Heart left ventricle (tissue), 16 donors: ENCODE measurements at regions not wholly inside any gene's neighbourhood (a gene's known extent, or its start where the extent isn't known, plus 50 kb on each side); places are given as distances from the start of the nearest gene placed in this dataset.
"Not testable (repeated sequence)": the region's sequence is repeated elsewhere in the genome, so short reads cannot be mapped to it uniquely, and the experiment has no call there.

ENCODE experiments used
- ATAC-seq, 4 donors: fragments of 200-7000 bp; cut with Tn5 transposase; one replicate each; pipeline ENCODE4 v1.9.1; 2020 to 2022; ENCODE audit warnings: moderate library complexity in 4 of 4, mild to moderate bottlenecking in 3 of 4, moderate number of reproducible peaks in 1 of 4
- DNase-seq, 5 donors: peaks; one replicate each; pipeline ENCODE4 v3.0.0-alpha.2; 2020
- H3K27ac ChIP-seq, 12 donors: fragments of 200-600 bp; sonication (generic) in 4 of 12; one replicate each; pipeline versions ENCODE4 v1.5.0 to v1.8.0; 2016 to 2022; ENCODE audit warnings: mild to moderate bottlenecking in 2 of 12
- H3K27me3 ChIP-seq, 9 donors: fragments of 200-600 bp; sonication (generic) in 2 of 9; one replicate each; pipeline versions ENCODE4 v1.5.1 to v1.8.0; 2016 to 2022; ENCODE audit warnings: mild to moderate bottlenecking in 3 of 9
- H3K36me3 ChIP-seq, 9 donors: fragments of 200-600 bp; sonication (generic) in 2 of 9; one replicate each; pipeline versions ENCODE4 v1.5.0 to v1.8.0; 2018 to 2022; ENCODE audit warnings: mild to moderate bottlenecking in 2 of 9
- H3K4me1 ChIP-seq, 12 donors: fragments of 200-600 bp; sonication (generic) in 4 of 12; one replicate each; pipeline versions ENCODE4 v1.5.0 to v1.8.0; 2016 to 2022; ENCODE audit warnings: mild to moderate bottlenecking in 3 of 12
- H3K4me3 ChIP-seq, 12 donors: fragments of 200-600 bp; sonication (generic) in 4 of 12; one replicate each; pipeline versions ENCODE4 v1.5.0 to v1.8.0; 2017 to 2022; ENCODE audit warnings: mild to moderate bottlenecking in 9 of 12, moderate library complexity in 4 of 12
- H3K9me3 ChIP-seq, 12 donors: fragments of 200-600 bp; sonication (generic) in 4 of 12; one replicate each; pipeline versions ENCODE4 v1.5.0 to v1.8.0; 2016 to 2022; ENCODE audit warnings: mild to moderate bottlenecking in 1 of 12
- POLR2A ChIP-seq, 2 donors: fragments of 450-650 bp; IDR thresholded peaks; one replicate each; pipeline ENCODE4 v1.6.1; 2017; ENCODE audit warnings: antibody characterized with exemption in 2 of 2, mild to moderate bottlenecking in 2 of 2, moderate library complexity in 2 of 2
- WGBS, 4 donors: extraction: QIAGEN DNeasy Blood & Tissue Kit in 2 of 4; methylation state at CpG; one replicate each; pipeline versions ENCODE4 v1.1.5 to v1.1.7; 2013 to 2018; 5-methylcytosine and 5-hydroxymethylcytosine counted together
- intact Hi-C, 10 donors: fragments of 100-400 bp; cut with DNase I; formaldehyde crosslinking; loops; one replicate each; pipeline versions ENCODE4 v1.11.1 to v1.14.2; 2022
- donor health status: ischemic (EF 13 %, LVEDD 7.1; RV severe dilation, severe dysfunction).
- donor health status: healthy with polysubstance abuse.
- donor health status: DM: no; HTN: yes; CAD: no.
- donor health status: DM: no; HTN: no; CAD: no.
- donor health status: ischemic (EF 25% LVEDD 6.9; RV normal size, moderate dysfunction).
- donor health status: ischemic (EF 25% LVEDD 5.7; RV mildly dilated, moderate dysfunction).
- donor health status: healthy.
- donor health status: DM: yes; HTN: yes; CAD: no.
- donor health status: ischemic (EF 35%, LVEDD 5.7; RV mildly dilated, moderate dysfunction).
- donor health status: nonischemic (EF 11% LVEDD 7.7; RV severe dilation, severe dysfunction).
- donor health status: DM: yes; HTN: yes; CAD: no.
- donor health status: PGD.
- donor health status: ischemic (EF 29% LVEDD 5.4; RV normal size, mild dysfunction).
- donor health status: nonischemic (EF 23%, LVEDD 6.1; RV moderate dilation, normal function).

DNA sequence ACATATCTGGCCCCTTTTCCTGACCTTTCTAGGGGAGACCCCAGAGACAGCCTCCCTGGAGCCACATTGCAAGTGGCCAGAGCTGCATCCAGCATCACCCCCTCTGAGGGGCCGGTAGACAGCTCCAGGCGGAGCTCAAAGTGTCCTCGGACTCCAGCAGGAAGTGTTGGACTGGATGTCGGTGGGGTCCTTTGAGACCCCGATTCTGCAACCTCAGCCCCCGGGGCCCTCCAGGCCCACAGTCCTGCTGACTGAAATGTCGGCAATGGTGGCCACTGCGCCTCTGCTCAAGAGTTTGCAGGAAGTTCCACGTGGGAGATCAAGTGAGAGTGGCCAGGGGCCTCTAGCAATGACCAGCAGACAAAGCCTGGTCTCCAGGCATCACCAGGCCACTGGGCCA is 115.9 kb upstream of the FOXD4L5 start:
- H3K36me3 ChIP-seq: no peaks in the 10 kb centered on the region
- no peak overlapping the region for H3K27ac ChIP-seq
- TF ChIP-seq POLR2A (IDR thresholded peaks at IDR 0.05): no peak
- no peak for ATAC-seq
- H3K9me3 ChIP-seq: peaks cover 0 to 5% (median 0%) of the 10 kb centered on the region in 12 donors
- no peak for DNase-seq
- intact Hi-C loops: no loop called here
- WGBS, 4 donors: 64 to 80% (median 77%) methylated on average over 3 to 9 of the region's 9 CpGs
- H3K4me1 ChIP-seq: no peaks in the 10 kb centered on the region
- H3K27me3 ChIP-seq: no peaks in the 10 kb centered on the region
- H3K4me3 ChIP-seq: no peak overlapping the region

DNA sequence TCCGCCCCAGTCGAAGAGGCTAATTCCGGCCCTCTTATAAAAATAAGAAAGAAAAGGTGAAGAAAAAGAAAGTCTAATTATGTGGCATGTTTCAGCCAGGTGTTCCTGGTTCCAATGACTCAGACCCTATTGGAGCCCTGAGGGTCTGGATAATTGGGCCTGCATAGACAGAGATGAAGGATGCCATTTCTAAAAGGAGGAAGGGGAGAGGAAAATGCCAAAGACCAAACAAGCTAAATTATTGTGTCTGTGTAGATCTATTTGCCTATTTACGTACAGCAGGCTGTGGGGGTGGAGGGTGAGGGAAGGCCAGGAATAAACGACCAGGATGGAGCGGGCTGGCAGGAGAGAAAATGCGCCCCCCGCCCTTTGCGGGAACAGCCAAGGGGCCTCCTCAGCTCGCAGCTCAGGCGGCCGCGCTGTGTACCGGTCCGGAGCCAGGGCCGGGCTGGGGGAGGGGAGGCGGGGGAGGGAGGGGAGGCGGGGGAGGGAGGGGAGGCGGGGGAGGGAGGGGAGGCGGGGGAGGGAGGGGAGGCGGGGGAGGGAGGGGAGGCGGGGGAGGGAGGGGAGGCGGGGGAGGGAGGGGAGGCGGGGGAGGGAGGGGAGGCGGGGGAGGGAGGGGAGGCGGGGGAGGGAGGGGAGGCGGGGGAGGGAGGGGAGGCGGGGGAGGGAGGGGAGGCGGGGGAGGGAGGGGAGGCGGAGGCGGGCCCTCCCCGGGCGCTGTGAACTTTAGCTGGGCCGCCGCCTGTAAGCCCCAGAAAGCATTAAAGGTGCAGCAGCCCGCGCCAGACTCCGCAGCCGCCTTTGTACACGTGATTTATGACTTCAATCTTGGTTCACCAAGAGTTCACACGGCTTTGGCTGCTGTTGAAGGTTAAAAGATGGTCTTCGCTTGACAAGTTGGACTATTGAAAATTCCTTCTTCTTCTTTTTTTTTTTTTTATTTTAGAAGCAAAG is 113.0 kb upstream of the FOXD4L5 start:
- H3K4me1 ChIP-seq, H3K27me3 ChIP-seq, H3K27ac ChIP-seq, H3K36me3 ChIP-seq, H3K9me3 ChIP-seq, intact Hi-C loops, H3K4me3 ChIP-seq, DNase-seq, ATAC-seq: not testable (repeated sequence)
- 87 to 91% (median 89%) methylated on average over 24 to 31 of the region's 42 CpGs for WGBS, 4 donors

DNA sequence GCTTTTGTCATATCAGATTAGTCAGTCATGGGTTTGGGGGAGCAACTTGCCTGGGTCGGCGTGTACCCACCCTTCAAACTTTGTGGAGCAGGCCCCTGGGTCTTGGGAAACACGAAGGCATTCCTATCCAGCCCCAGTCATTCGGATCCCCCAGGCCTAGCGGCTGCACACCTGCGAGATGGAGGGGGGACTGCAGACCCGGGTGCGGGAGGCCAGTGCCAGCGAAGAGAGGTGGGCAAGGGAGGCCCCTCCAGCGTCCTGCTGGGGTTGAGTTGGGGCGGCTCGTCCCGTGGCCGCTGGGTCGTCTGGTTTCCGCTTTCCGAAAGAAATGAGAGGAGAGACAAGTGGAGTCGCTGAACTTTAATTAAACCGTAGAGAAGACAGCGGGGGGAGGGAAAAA is 112.2 kb upstream of the FOXD4L5 start:
- H3K4me1 ChIP-seq, H3K4me3 ChIP-seq, H3K9me3 ChIP-seq, intact Hi-C loops, ATAC-seq, H3K27ac ChIP-seq, H3K36me3 ChIP-seq, H3K27me3 ChIP-seq, DNase-seq: not testable (repeated sequence)
- 84 to 88% (median 84%) methylated on average over 19 to 20 of the region's 20 CpGs for WGBS, 4 donors

DNA sequence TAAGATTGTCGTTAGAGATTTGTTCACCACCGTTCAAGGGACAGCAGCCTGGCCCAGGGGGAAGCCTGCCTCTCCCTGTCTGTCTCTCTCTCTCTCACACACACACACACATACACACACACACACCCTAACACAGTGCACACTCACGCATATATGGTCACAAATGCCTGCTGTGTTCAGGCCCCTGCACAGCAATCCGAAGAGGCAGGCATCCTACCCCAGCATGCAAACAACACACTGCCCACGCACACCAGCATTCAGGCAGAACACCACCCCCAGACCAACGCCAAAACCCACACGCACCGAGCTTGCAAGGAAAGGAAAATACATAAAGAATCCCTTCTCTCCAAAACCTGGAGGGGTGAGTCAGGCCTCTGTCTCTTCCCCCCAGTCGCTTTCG is 111.6 kb upstream of the FOXD4L5 start:
- H3K27ac ChIP-seq, H3K9me3 ChIP-seq, H3K4me3 ChIP-seq, H3K36me3 ChIP-seq, H3K4me1 ChIP-seq, intact Hi-C loops, H3K27me3 ChIP-seq, ATAC-seq, DNase-seq: not testable (repeated sequence)
- WGBS, 4 donors: 65 to 79% (median 74%) methylated on average over 9 to 10 of the region's 10 CpGs

DNA sequence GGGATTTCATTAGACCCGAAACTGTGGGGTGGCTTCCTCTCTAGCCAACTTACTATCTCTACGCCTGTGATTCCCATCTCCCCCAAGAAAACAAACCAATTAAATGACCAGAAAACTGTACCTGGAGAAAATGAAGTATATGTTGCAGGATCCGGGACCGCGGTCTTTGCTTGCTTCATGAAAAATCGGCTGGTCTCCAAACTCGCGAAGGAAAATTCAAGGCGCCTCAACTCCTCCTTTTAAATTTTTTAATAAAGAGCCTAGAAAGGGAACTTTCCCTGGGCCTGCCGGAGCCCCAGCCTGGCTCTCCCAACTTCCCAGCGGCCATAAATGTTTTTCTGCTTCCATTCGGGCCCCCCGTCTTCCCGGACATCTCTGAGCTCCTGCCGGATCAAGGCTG is 110.8 kb upstream of the FOXD4L5 start:
- H3K4me3 ChIP-seq, DNase-seq, H3K36me3 ChIP-seq, H3K27ac ChIP-seq, H3K27me3 ChIP-seq, H3K9me3 ChIP-seq, intact Hi-C loops, ATAC-seq, H3K4me1 ChIP-seq: not testable (repeated sequence)
- 82 to 94% (median 83%) methylated on average over 8 to 14 of the region's 15 CpGs for whole genome bisulfite sequencing, 4 donors

DNA sequence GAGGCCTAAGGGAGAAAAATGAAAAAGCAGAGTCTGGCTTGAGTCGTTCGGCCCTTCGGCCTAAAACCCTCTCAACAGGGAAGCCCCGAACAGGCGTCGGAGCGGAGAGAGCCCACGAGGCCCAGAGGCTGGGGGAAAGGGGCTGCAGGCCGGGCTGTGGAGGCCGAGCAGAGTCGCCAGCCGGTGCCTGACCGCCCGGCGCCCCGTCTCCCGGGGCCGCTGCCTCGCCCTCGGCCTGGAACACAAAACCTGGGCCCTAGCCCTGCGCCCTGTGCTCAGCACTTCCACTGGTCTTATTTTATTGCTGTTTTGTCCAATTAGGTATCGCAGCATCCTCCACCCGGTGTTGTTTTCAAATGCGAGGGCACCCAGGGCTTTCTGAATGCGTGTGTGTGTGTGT is 110.1 kb upstream of the FOXD4L5 start:
- ATAC-seq, DNase-seq, H3K27ac ChIP-seq, H3K27me3 ChIP-seq, H3K9me3 ChIP-seq, H3K4me1 ChIP-seq, H3K36me3 ChIP-seq, intact Hi-C loops, H3K4me3 ChIP-seq: not testable (repeated sequence)
- 81 to 85% (median 83%) methylated on average over 12 to 21 of the region's 25 CpGs for WGBS, 4 donors

DNA sequence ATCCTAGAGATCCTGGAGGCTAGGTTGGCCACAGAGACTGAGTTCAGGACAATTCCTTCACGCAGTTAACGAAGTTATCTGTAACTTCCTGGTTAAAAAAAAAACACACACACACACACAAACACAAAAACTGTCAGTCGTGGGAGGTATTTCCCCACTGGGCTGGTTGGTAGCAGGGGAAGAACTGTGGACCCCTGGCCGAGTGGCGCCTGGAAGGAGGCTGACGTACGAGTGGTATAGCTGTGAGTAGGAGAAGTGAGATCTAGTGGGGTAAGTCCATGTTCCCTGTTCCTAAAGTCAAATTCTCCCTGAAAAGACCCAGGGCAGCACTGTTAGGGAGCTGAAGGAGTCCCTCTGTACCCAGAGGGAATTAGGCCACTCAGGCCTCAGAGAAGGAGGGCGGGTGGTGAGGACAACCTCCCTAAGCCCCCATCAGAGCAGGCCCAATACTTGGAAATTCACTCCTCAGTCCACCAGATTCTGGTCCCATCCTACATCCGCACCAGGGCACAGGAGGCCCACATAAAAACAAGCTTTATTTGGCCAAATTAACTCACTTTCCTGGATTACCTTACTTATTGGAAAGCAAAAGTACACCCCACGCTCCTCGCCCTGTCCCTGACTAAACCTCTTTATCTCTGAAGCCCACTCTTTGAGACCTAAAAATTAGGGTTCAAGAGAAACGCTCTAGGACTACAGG is 108.3 kb upstream of the FOXD4L5 start:
- H3K36me3 ChIP-seq, H3K27me3 ChIP-seq, H3K4me3 ChIP-seq, DNase-seq, intact Hi-C loops, H3K9me3 ChIP-seq, H3K27ac ChIP-seq, ATAC-seq, H3K4me1 ChIP-seq: not testable (repeated sequence)
- WGBS, 4 donors: 73 to 76% (median 74%) methylated on average over 12 of the region's 12 CpGs

DNA sequence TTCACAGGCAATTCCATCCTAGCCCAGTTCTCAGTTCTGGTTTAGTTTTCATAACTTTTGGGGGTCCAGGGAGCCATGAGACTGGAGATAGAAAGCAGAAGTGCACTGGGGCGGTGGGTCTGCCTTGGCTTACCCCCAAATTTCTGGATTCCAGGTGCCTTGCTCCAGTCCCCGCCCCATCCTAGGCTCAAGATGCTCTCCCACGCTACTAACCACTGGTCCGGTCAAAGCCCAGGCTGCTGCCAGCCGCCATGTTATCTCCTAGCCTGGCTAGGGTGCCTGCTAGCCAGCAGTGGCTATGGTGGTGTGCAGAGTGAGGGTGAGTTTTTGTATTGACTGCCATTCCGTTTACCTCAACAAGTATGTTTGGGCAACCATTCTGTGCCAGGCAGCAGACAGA is 107.6 kb upstream of the FOXD4L5 start:
- 54 to 74% (median 64%) methylated on average over 3 to 5 of the region's 6 CpGs for WGBS, 4 donors
- H3K4me1 ChIP-seq, H3K9me3 ChIP-seq, H3K27ac ChIP-seq, DNase-seq, H3K36me3 ChIP-seq, H3K27me3 ChIP-seq, H3K4me3 ChIP-seq, intact Hi-C loops, ATAC-seq: not testable (repeated sequence)

DNA sequence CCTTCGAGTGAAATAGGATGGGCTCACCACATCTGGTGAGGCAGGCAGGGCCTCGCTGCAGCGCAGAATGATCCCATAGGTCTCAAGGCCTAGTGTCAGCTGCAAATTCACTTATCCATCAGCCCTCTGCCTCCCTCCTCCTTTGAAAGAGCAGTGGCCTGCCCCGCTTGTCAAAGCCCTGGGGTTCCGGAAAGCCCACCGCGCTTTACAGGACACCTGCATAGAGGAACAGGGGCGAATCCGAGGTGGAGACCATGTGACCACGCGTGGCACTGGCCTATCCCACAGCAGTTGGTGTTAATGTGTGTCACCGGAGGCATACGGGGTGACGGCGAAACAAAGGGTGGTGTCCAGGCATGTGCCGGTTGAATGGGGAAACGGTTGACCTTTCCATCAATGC is 104.7 kb upstream of the FOXD4L5 start:
- DNase-seq: peak in 2 of 5 donors; percentile 19 to 43
- H3K9me3 ChIP-seq, ATAC-seq, H3K27ac ChIP-seq, H3K36me3 ChIP-seq, H3K4me1 ChIP-seq, H3K4me3 ChIP-seq, H3K27me3 ChIP-seq, intact Hi-C loops: not testable (repeated sequence)
- 68 to 93% (median 87%) methylated on average over 6 to 17 of the region's 17 CpGs for WGBS, 4 donors

DNA sequence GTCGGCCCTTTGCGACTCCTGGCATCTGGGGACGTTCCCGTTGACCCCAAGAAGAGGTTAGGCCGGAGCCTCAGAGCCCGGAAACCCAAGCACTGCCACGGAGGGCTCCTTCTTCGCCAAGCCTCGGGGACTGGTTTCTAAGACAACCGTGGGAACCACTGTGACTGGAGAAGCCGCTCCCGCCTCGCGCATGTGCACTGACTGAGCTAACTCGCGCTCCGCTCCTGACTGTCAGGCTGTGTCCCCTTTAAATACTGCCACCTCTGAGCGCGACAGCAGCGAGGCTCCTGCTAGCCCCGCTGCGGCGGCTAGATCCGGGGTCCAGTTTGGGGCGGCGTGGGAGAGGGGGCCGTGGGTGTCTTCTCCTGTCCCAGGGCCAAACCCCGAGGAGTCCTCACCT is 104.2 kb upstream of the FOXD4L5 start:
- H3K27ac ChIP-seq, ATAC-seq, intact Hi-C loops, H3K36me3 ChIP-seq, H3K9me3 ChIP-seq, DNase-seq, H3K4me1 ChIP-seq, H3K4me3 ChIP-seq, H3K27me3 ChIP-seq: not testable (repeated sequence)
- 88 to 92% (median 90%) methylated on average over 4 to 28 of the region's 28 CpGs for WGBS, 4 donors

DNA sequence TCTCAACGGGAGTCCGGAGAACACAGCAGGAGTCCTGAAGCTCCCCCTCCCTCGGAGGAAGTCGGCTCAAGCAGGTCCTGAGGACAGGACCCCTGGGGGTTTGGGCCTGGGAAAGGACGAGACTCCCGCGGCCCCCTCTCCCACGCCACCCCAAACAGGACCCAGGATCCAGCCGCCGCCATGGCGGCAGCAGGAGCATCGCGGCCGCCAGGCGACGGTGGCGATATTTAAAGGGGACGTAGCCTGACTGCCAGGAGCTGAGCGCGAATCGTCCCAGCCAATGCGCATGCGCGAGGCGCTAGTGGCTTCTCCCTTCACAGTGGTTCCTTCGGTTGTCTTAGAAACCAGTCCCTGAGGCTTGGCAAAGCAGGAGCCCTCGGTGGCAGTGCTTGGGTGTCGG is 101.7 kb upstream of the FOXD4L5 start:
- H3K9me3 ChIP-seq, intact Hi-C loops, H3K36me3 ChIP-seq, H3K27me3 ChIP-seq, H3K4me1 ChIP-seq: not testable (repeated sequence)
- ATAC-seq (peak in 2 of 4 donors; percentile 72 to 80), DNase-seq (peak; percentile 63 to 94 (median 83))
- 45 to 78% (median 61%) methylated on average over 15 to 28 of the region's 28 CpGs for WGBS, 4 donors
- Histone ChIP-seq H3K27ac (peak overlapping the region in 3 of 12 donors; percentile 38 to 68 (median 41)), H3K4me3 (peak overlapping the region in 8 of 12 donors; percentile 17 to 51 (median 42))
